ENCODE measurements at regions not wholly inside any gene's neighbourhood (a gene's known extent, or its start where the extent isn't known, plus 50 kb on each side); places are given as distances from the start of the nearest gene placed in this dataset.

- TF ChIP-seq, protein P1, sequence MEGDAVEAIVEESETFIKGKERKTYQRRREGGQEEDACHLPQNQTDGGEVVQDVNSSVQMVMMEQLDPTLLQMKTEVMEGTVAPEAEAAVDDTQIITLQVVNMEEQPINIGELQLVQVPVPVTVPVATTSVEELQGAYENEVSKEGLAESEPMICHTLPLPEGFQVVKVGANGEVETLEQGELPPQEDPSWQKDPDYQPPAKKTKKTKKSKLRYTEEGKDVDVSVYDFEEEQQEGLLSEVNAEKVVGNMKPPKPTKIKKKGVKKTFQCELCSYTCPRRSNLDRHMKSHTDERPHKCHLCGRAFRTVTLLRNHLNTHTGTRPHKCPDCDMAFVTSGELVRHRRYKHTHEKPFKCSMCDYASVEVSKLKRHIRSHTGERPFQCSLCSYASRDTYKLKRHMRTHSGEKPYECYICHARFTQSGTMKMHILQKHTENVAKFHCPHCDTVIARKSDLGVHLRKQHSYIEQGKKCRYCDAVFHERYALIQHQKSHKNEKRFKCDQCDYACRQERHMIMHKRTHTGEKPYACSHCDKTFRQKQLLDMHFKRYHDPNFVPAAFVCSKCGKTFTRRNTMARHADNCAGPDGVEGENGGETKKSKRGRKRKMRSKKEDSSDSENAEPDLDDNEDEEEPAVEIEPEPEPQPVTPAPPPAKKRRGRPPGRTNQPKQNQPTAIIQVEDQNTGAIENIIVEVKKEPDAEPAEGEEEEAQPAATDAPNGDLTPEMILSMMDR (IDR thresholded peaks at IDR 0.05; ENCODE audit: low read depth, low read length, missing control alignments) = no peak
- DNase-seq = peak; percentile 53
- Histone ChIP-seq H3K4me3 (ENCODE audit: low read depth, low read length) (no peak overlapping the region), H3K27ac (peak overlapping the region; percentile 27), H3K27me3 (replicated peaks) (no peaks in the 10 kb centered on the region), H3K36me3 (replicated peaks) (no peaks in the 10 kb centered on the region)
- in situ Hi-C loops (cut with HindIII; ENCODE audit: low pct_ligation_motif_present, low sequenced_read_pairs) = no loop called here
These were observed 356.5 kb downstream of the PRELID2 start for GRCh38 chr5:145478651-145479050.

- Histone ChIP-seq H3K27ac (no peak overlapping the region), H3K27me3 (replicated peaks) (no peaks in the 10 kb centered on the region), H3K36me3 (replicated peaks) (no peaks in the 10 kb centered on the region), H3K4me3 (ENCODE audit: low read depth, low read length) (no peak overlapping the region)
- in situ Hi-C loops (cut with HindIII; ENCODE audit: low pct_ligation_motif_present, low sequenced_read_pairs) = no loop called here
- TF ChIP-seq, protein P1 (IDR thresholded peaks at IDR 0.05; ENCODE audit: low read depth, low read length, missing control alignments) = no peak
- DNase-seq = no peak
These were observed 362.0 kb downstream of the PRELID2 start for GRCh38 chr5:145473042-145473642.

GRCh38 chr5:145471831-145472612, 363.1 kb downstream of the PRELID2 start:
- TF ChIP-seq, protein P1 (IDR thresholded peaks at IDR 0.05; ENCODE audit: low read depth, low read length, missing control alignments) = no peak
- Histone ChIP-seq H3K27ac (no peak overlapping the region), H3K36me3 (replicated peaks) (no peaks in the 10 kb centered on the region), H3K27me3 (replicated peaks) (no peaks in the 10 kb centered on the region), H3K4me3 (ENCODE audit: low read depth, low read length) (no peak overlapping the region)
- in situ Hi-C loops (cut with HindIII; ENCODE audit: low pct_ligation_motif_present, low sequenced_read_pairs) = no loop called here
- DNase-seq = no peak

- Histone ChIP-seq H3K27me3 (replicated peaks) (no peaks in the 10 kb centered on the region), H3K36me3 (replicated peaks) (no peaks in the 10 kb centered on the region), H3K27ac (no peak overlapping the region), H3K4me3 (ENCODE audit: low read depth, low read length) (no peak overlapping the region)
- TF ChIP-seq, protein P1 (IDR thresholded peaks at IDR 0.05; ENCODE audit: low read depth, low read length, missing control alignments) = no peak
- in situ Hi-C loops (cut with HindIII; ENCODE audit: low pct_ligation_motif_present, low sequenced_read_pairs) = no loop called here
- DNase-seq = no peak
These were observed 364.1 kb downstream of the PRELID2 start for GRCh38 chr5:145471026-145471425.

GRCh38 chr5:145470396-145470979, 364.7 kb downstream of the PRELID2 start:
- in situ Hi-C loops (cut with HindIII; ENCODE audit: low pct_ligation_motif_present, low sequenced_read_pairs) = no loop called here
- no peak overlapping the region for H3K4me3 ChIP-seq (ENCODE audit: low read depth, low read length)
- no peak overlapping the region for H3K27ac ChIP-seq
- DNase-seq = no peak
- no peaks in the 10 kb centered on the region for H3K36me3 ChIP-seq (replicated peaks)
- TF ChIP-seq, protein P1 (IDR thresholded peaks at IDR 0.05; ENCODE audit: low read depth, low read length, missing control alignments) = no peak
- no peaks in the 10 kb centered on the region for H3K27me3 ChIP-seq (replicated peaks)
